Lower leg skin (tissue), 3 donors: ENCODE measurements at regions not wholly inside any gene's neighbourhood (a gene's known extent, or its start where the extent isn't known, plus 50 kb on each side); places are given as distances from the start of the nearest gene placed in this dataset.

Experiments
- CTCF ChIP-seq, 3 donors: fragments of 450-650 bp; IDR thresholded peaks; one replicate each; pipeline ENCODE4 v1.5.1; 2016; ENCODE audit warnings: antibody characterized with exemption in 3 of 3, mild to moderate bottlenecking in 3 of 3, moderate library complexity in 2 of 3
- POLR2A ChIP-seq, 2 donors: fragments of 450-650 bp; IDR thresholded peaks; one replicate each; pipeline ENCODE4 v1.6.1; 2016 to 2017; ENCODE audit warnings: antibody characterized with exemption in 2 of 2, mild to moderate bottlenecking in 1 of 2, moderate library complexity in 1 of 2

DNA sequence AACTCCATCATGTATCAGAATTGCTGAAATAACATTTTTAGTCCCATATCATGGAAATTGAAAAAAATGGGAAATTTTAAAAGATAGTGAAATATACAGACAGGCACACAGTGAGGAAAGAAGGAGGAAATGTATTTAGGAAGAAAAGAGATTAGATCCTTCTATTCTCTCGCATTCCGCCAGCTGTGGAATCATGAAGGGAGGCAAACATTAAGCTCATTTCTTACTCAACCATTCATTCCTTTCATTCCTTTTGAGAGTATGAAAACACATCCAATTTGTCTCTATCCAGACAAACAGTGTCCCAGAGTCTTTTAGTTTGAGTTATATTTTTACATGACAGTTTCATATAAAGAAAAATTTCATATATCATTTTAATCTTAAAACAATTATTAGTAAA is 52.5 kb upstream of the KCNMB2 start:
- no peak for TF ChIP-seq CTCF (IDR thresholded peaks at IDR 0.05)
- no peak for TF ChIP-seq POLR2A (IDR thresholded peaks at IDR 0.05)
